GM12878 (cell line): ENCODE measurements at regions not wholly inside any gene's neighbourhood (a gene's known extent, or its start where the extent isn't known, plus 50 kb on each side); places are given as distances from the start of the nearest gene placed in this dataset.

Experiments
- ATAC-seq: fragments of 200-7000 bp; cut with Tn5 transposase; 3 replicates; pipeline ENCODE4 v1.9.1; 2020; ENCODE audit warnings: mild to moderate bottlenecking, moderate library complexity
- BruUV-seq: library from RNA; stranded (reverse); fragments of 400-500 nt; replicated peaks from 2 replicates; lab custom pipeline; 2021; lab: Mats Ljungman, UMichigan
- CTCF ChIA-PET: fragments of 300-600 bp; sonication (Branson Sonifier 250); formaldehyde crosslinking; extraction: SDS; loops from one replicate; lab custom pipeline; 2021; ENCODE audit warnings: inconsistent platforms; lab: Yijun Ruan, JAX
- POLR2A ChIA-PET: fragments of 350-600 bp; formaldehyde crosslinking; extraction: SDS; loops from one replicate; lab custom pipeline; 2021; ENCODE audit warnings: inconsistent platforms; lab: Charles Lee
- RAD21 ChIA-PET: fragments of 300-600 bp; sonication (Branson Sonifier 250); formaldehyde crosslinking; loops from one replicate; lab custom pipeline; 2023; ENCODE audit warnings: antibody characterized with exemption; ENCODE audit not compliant: unreplicated experiment; lab: Charles Lee
- SMC1A ChIA-PET: fragments of 300-600 bp; sonication (Branson Sonifier 250); formaldehyde crosslinking; loops from one replicate; lab custom pipeline; 2023; ENCODE audit not compliant: unreplicated experiment, uncharacterized antibody; lab: Charles Lee
- DNase-seq: peaks from one replicate; pipeline ENCODE4 v3.0.0-alpha.2; 2011; ENCODE audit warnings: low read depth, low spot score
- FAIRE-seq: peaks from 3 replicates; lab custom pipeline; 2011; peaks lifted over from hg19 to GRCh38; lab: Jason Lieb, UNC
- H2AFZ ChIP-seq: 2 replicates; pipeline ENCODE4 v1.6.0; 2011; ENCODE audit warnings: low read depth, low read length, control low read depth; ENCODE audit not compliant: control insufficient read depth
- H3K27ac ChIP-seq: 2 replicates; pipeline ENCODE4 v1.5.1; 2011; ENCODE audit warnings: control low read depth; ENCODE audit not compliant: control insufficient read depth, insufficient read depth
- H3K27me3 ChIP-seq, 2 experiments: replicated peaks in 1 of 2; 2 replicates each; pipeline versions ENCODE4 v1.6.0 to v1.6.1; 2011; ENCODE audit warnings: low read length in 1 of 2; ENCODE audit not compliant: control insufficient read depth in 2 of 2, insufficient read depth in 2 of 2
- H3K36me3 ChIP-seq, 2 experiments: 2 replicates each; pipeline ENCODE4 v1.5.1; 2011; ENCODE audit warnings: low read length in 1 of 2; ENCODE audit not compliant: control insufficient read depth in 2 of 2, insufficient read depth in 2 of 2
- H3K4me1 ChIP-seq: 2 replicates; pipeline ENCODE4 v1.6.1; 2011; ENCODE audit warnings: mild to moderate bottlenecking, low read length, moderate library complexity, mixed read lengths; ENCODE audit not compliant: control insufficient read depth, insufficient read depth
- H3K4me2 ChIP-seq: 2 replicates; pipeline ENCODE4 v1.6.0; 2011; ENCODE audit warnings: control low read depth; ENCODE audit not compliant: control insufficient read depth, insufficient read depth
- H3K4me3 ChIP-seq: fragments of 200-600 bp; sonication (generic); 2 replicates; pipeline ENCODE4 v1.5.1; 2016
- H3K79me2 ChIP-seq: 2 replicates; pipeline ENCODE4 v1.6.0; 2011; ENCODE audit warnings: low read length; ENCODE audit not compliant: control insufficient read depth, insufficient read depth
- H3K9ac ChIP-seq: 2 replicates; pipeline ENCODE4 v1.8.0; 2011; ENCODE audit warnings: low read length, control low read depth, mixed read lengths; ENCODE audit not compliant: control insufficient read depth, insufficient read depth
- H3K9me3 ChIP-seq: replicated peaks from 3 replicates; pipeline ENCODE4 v1.5.1; 2011; ENCODE audit warnings: mild to moderate bottlenecking, low read length; ENCODE audit not compliant: control insufficient read depth, insufficient read depth
- H4K20me1 ChIP-seq: 2 replicates; pipeline ENCODE4 v1.6.0; 2011; ENCODE audit not compliant: control insufficient read depth, insufficient read depth
- CREM ChIP-seq: IDR thresholded peaks from 2 replicates; pipeline ENCODE4 v1.6.1; 2014; ENCODE audit warnings: antibody characterized with exemption, low read depth
- HCFC1 ChIP-seq: fragments of 150-350 bp; IDR thresholded peaks from 2 replicates; pipeline ENCODE4 v1.6.1; 2014; ENCODE audit warnings: low read length
- MEF2B ChIP-seq: fragments of 450-650 bp; IDR thresholded peaks from 2 replicates; pipeline ENCODE4 v1.6.1; 2018; ENCODE audit warnings: mild to moderate bottlenecking, moderate library complexity; ENCODE audit not compliant: partially characterized antibody, poor library complexity, severe bottlenecking
- MYB ChIP-seq: fragments of 150-350 bp; IDR thresholded peaks from 2 replicates; pipeline ENCODE4 v1.6.1; 2014; ENCODE audit warnings: mild to moderate bottlenecking, low read depth, low read length, borderline replicate concordance
- POLR2AphosphoS5 ChIP-seq: IDR thresholded peaks from 2 replicates; pipeline ENCODE4 v1.6.1; 2011; ENCODE audit warnings: mild to moderate bottlenecking, low read length, inconsistent platforms
- SPI1 ChIP-seq: IDR thresholded peaks from 2 replicates; pipeline ENCODE4 v1.6.1; 2011; ENCODE audit warnings: low read depth, mild to moderate bottlenecking, low read length, moderate library complexity, borderline replicate concordance; ENCODE audit not compliant: insufficient read depth
- TCF3 ChIP-seq: IDR thresholded peaks from 2 replicates; pipeline ENCODE4 v1.6.1; 2012; ENCODE audit warnings: low read depth, mild to moderate bottlenecking, low read length, borderline replicate concordance; ENCODE audit not compliant: insufficient read depth
- YBX1 ChIP-seq: fragments of 450-650 bp; IDR thresholded peaks from 2 replicates; pipeline ENCODE4 v1.6.1; 2016; ENCODE audit warnings: antibody characterized with exemption
- WGBS: methylation state at CpG from one replicate; pipeline ENCODE4 v1.1.6; 2016; ENCODE audit warnings: low lambda C conversion rate; ENCODE audit not compliant: insufficient replicate concordance, insufficient coverage; ENCODE audit errors: missing lambda C conversion rate; 5-methylcytosine and 5-hydroxymethylcytosine counted together
- in situ Hi-C: fragments of 300-500 bp; cut with MboI; formaldehyde crosslinking; loops from 9 replicates; pipeline ENCODE4 v1.14.3; 2018; ENCODE audit warnings: mixed read lengths
- intact Hi-C: fragments of 100-400 bp; cut with micrococcal nuclease; formaldehyde crosslinking; loops from one replicate; pipeline ENCODE4 v1.14.2; 2022; ENCODE audit not compliant: unreplicated experiment
- TF ChIP-seq, protein P1 (sequence below): IDR thresholded peaks from 2 replicates; pipeline ENCODE4 v1.6.1; 2011; ENCODE audit warnings: borderline replicate concordance, low read depth, mild to moderate bottlenecking, moderate library complexity, low read length; ENCODE audit not compliant: insufficient read depth, poor library complexity, severe bottlenecking
- TF ChIP-seq, protein P2 (sequence below): IDR thresholded peaks from 2 replicates; pipeline ENCODE4 v1.6.1; 2011; ENCODE audit warnings: low read depth, low read length, improper control_type of control experiment, borderline replicate concordance

- H3K4me2 ChIP-seq, result no peak overlapping the region
- no peak overlapping the region for H3K4me3 ChIP-seq
- TF ChIP-seq MEF2B, result no peak
- in situ Hi-C loops, result no loop called here
- no peaks in the 10 kb centered on the region for H4K20me1 ChIP-seq
- ChIA-PET RAD21 (no interaction called here), CTCF (no interaction called here), SMC1A (no interaction called here), POLR2A (no interaction called here)
- no peak for ATAC-seq
- no peaks in the 10 kb centered on the region for H3K36me3 ChIP-seq
- no peaks in the 10 kb centered on the region for H3K9me3 ChIP-seq
- intact Hi-C loops, result no loop called here
- FAIRE-seq, result no peak
- WGBS, result 0% methylated on average over 2 of the region's 2 CpGs
- BruUV-seq, result no TSS peak
- H3K4me1 ChIP-seq, result no peaks in the 10 kb centered on the region
- no peaks in the 10 kb centered on the region for H3K79me2 ChIP-seq
- H3K9ac ChIP-seq, result no peak overlapping the region
- H2AFZ ChIP-seq, result no peak overlapping the region
- H3K27me3 ChIP-seq, result no peaks in the 10 kb centered on the region
- no peak for DNase-seq
- no peak overlapping the region for H3K27ac ChIP-seq
These were observed 205.5 kb upstream of the POU3F3 start for GRCh38 chr2:104648376-104648775.

DNA sequence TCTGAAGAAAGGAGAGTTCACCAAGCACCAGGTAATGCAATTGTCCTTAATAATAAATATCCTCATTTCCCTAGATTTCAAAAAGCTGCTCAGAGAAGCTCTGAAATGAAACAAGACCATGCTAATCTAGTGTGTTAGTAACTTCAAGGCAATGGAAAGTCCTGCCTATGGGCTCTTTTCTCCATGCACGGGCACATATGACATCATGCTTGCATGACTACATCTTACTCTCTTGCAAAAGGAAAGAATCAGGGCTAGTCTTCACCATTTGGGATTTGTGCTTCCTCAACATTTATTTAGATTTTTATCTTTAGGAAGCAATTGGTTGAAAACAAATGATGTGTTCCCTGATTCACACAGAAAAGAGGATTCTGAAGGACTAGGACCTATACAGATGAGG, 204.0 kb upstream of the POU3F3 start:
- H3K27ac ChIP-seq, result no peak overlapping the region
- RAD21 ChIA-PET, result no interaction called here
- TF ChIP-seq, protein P1, sequence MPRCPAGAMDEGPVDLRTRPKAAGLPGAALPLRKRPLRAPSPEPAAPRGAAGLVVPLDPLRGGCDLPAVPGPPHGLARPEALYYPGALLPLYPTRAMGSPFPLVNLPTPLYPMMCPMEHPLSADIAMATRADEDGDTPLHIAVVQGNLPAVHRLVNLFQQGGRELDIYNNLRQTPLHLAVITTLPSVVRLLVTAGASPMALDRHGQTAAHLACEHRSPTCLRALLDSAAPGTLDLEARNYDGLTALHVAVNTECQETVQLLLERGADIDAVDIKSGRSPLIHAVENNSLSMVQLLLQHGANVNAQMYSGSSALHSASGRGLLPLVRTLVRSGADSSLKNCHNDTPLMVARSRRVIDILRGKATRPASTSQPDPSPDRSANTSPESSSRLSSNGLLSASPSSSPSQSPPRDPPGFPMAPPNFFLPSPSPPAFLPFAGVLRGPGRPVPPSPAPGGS, result no peak
- TF ChIP-seq YBX1 (no peak), HCFC1 (no peak), TCF3 (no peak), CREM (no peak), POLR2AphosphoS5 (no peak), MYB (no peak), SPI1 (no peak)
- TF ChIP-seq, protein P2, sequence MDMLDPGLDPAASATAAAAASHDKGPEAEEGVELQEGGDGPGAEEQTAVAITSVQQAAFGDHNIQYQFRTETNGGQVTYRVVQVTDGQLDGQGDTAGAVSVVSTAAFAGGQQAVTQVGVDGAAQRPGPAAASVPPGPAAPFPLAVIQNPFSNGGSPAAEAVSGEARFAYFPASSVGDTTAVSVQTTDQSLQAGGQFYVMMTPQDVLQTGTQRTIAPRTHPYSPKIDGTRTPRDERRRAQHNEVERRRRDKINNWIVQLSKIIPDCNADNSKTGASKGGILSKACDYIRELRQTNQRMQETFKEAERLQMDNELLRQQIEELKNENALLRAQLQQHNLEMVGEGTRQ, result no peak
- TF ChIP-seq, all 136 proteins: peak for 0
- Histone ChIP-seq H3K27me3 (no peaks in the 10 kb centered on the region), H3K9ac (no peak overlapping the region), H3K4me1 (no peaks in the 10 kb centered on the region), H2AFZ (no peak overlapping the region), H3K9me3 (no peaks in the 10 kb centered on the region), H3K4me3 (no peak overlapping the region), H3K79me2 (no peaks in the 10 kb centered on the region), H4K20me1 (no peaks in the 10 kb centered on the region), H3K4me2 (no peak overlapping the region), H3K36me3 (no peaks in the 10 kb centered on the region)
- intact Hi-C loops (no loop called here), in situ Hi-C loops (no loop called here)
- no peak for FAIRE-seq
- no peak for DNase-seq
- CTCF ChIA-PET, result interaction anchor here (0.7 kb wide), 1 partner anchor 450 kb away, joined by 3 read pairs; no protein-coding TSS in a partner anchor
- SMC1A ChIA-PET, result no interaction called here
- BruUV-seq, result no TSS peak
- POLR2A ChIA-PET, result no interaction called here
- WGBS, result 0% methylated on average over 1 of the region's 1 CpG
- ATAC-seq, result no peak
